ENCODE measurements at regions not wholly inside any gene's neighbourhood (a gene's known extent, or its start where the extent isn't known, plus 50 kb on each side); places are given as distances from the start of the nearest gene placed in this dataset.

- DNase-seq (no peak), ATAC-seq (no peak)
- H3K4me1 Mint-ChIP-seq (ENCODE audit: low read depth) = no peaks in the 10 kb centered on the region
- no peak overlapping the region for H3K4me3 Mint-ChIP-seq
- TF ChIP-seq CTCF (IDR thresholded peaks at IDR 0.05) = no peak
- no peaks in the 10 kb centered on the region for H3K9me3 Mint-ChIP-seq
- ChIA-PET CTCF (interaction anchor here (1.6 kb wide), 1 partner anchor 89 kb away, joined by 5 read pairs; no protein-coding TSS in a partner anchor), POLR2A (no interaction called here)
- no peak overlapping the region for H3K27ac Mint-ChIP-seq
- no peaks in the 10 kb centered on the region for H3K36me3 Mint-ChIP-seq (ENCODE audit: low read depth)
- intact Hi-C loops (cut with micrococcal nuclease) = no loop called here
- peaks cover 29% of the 10 kb centered on the region for H3K27me3 Mint-ChIP-seq
These were observed 83.2 kb downstream of the FOXD1 start for GRCh38 chr5:73365301-73365853.

GRCh38 chr5:73363911-73364730 lies 84.5 kb downstream of the FOXD1 start:
- no peak for TF ChIP-seq CTCF (IDR thresholded peaks at IDR 0.05)
- Mint-ChIP-seq H3K36me3 (ENCODE audit: low read depth) (no peaks in the 10 kb centered on the region), H3K4me1 (ENCODE audit: low read depth) (no peaks in the 10 kb centered on the region), H3K27me3 (peaks cover 25% of the 10 kb centered on the region), H3K4me3 (no peak overlapping the region), H3K27ac (no peak overlapping the region), H3K9me3 (no peaks in the 10 kb centered on the region)
- ChIA-PET POLR2A (no interaction called here), CTCF (no interaction called here)
- intact Hi-C loops (cut with micrococcal nuclease) = no loop called here
- no peak for DNase-seq
- ATAC-seq = no peak

- H3K27ac Mint-ChIP-seq = no peak overlapping the region
These were observed 89.2 kb downstream of the FOXD1 start for GRCh38 chr5:73359395-73359794.

GRCh38 chr5:73358366-73358765 lies 90.2 kb downstream of the FOXD1 start:
- Mint-ChIP-seq H3K36me3 (ENCODE audit: low read depth) (no peaks in the 10 kb centered on the region), H3K27me3 (peaks cover 29% of the 10 kb centered on the region), H3K9me3 (no peaks in the 10 kb centered on the region), H3K27ac (no peak overlapping the region), H3K4me3 (no peak overlapping the region), H3K4me1 (ENCODE audit: low read depth) (no peaks in the 10 kb centered on the region)
- no peak for TF ChIP-seq CTCF (IDR thresholded peaks at IDR 0.05)
- POLR2A ChIA-PET = no interaction called here
- no peak for DNase-seq
- ATAC-seq = no peak
- CTCF ChIA-PET = no interaction called here
- intact Hi-C loops (cut with micrococcal nuclease) = no loop called here

More at GRCh38 chr5:73359395-73359794, 89.2 kb downstream of the FOXD1 start:
- Mint-ChIP-seq H3K27me3 (peaks cover 33% of the 10 kb centered on the region), H3K36me3 (ENCODE audit: low read depth) (no peaks in the 10 kb centered on the region), H3K4me1 (ENCODE audit: low read depth) (no peaks in the 10 kb centered on the region), H3K9me3 (no peaks in the 10 kb centered on the region), H3K4me3 (no peak overlapping the region)
- CTCF ChIA-PET = no interaction called here
- POLR2A ChIA-PET = no interaction called here
- no peak for TF ChIP-seq CTCF (IDR thresholded peaks at IDR 0.05)
- intact Hi-C loops (cut with micrococcal nuclease) = no loop called here
- no peak for ATAC-seq
- DNase-seq = no peak

GRCh38 chr5:73357576-73357975 lies 91.0 kb downstream of the FOXD1 start:
- POLR2A ChIA-PET = no interaction called here
- Mint-ChIP-seq H3K36me3 (ENCODE audit: low read depth) (no peaks in the 10 kb centered on the region), H3K27me3 (peaks cover 30% of the 10 kb centered on the region)

More at GRCh38 chr5:73357576-73357975, 91.0 kb downstream of the FOXD1 start:
- no peaks in the 10 kb centered on the region for H3K9me3 Mint-ChIP-seq
- H3K4me1 Mint-ChIP-seq (ENCODE audit: low read depth) = no peaks in the 10 kb centered on the region
- intact Hi-C loops (cut with micrococcal nuclease) = no loop called here
- H3K27ac Mint-ChIP-seq = no peak overlapping the region
- no peak for TF ChIP-seq CTCF (IDR thresholded peaks at IDR 0.05)
- ATAC-seq (no peak), DNase-seq (no peak)
- H3K4me3 Mint-ChIP-seq = no peak overlapping the region
- CTCF ChIA-PET = no interaction called here
